ENCODE measurements at regions not wholly inside any gene's neighbourhood (a gene's known extent, or its start where the extent isn't known, plus 50 kb on each side); places are given as distances from the start of the nearest gene placed in this dataset.

- TF ChIP-seq CTCF (IDR thresholded peaks at IDR 0.05; ENCODE audit: poor library complexity, severe bottlenecking), result no peak
- no peak for TF ChIP-seq POLR2AphosphoS5 (IDR thresholded peaks at IDR 0.05)
- TF ChIP-seq MXI1 (conservative IDR thresholded peaks at IDR 0.05; ENCODE audit: poor library complexity, severe bottlenecking), result no peak
- TF ChIP-seq EP300 (conservative IDR thresholded peaks at IDR 0.05; ENCODE audit: poor library complexity, severe bottlenecking), result no peak
- no peak for TF ChIP-seq REST (IDR thresholded peaks at IDR 0.05; ENCODE audit: borderline replicate concordance)
These were observed 66.5 kb downstream of the HMHB1 start for GRCh38 chr5:143878430-143878829.

All from neural cell (in vitro differentiated cells).